Activated CD4-positive, CD25-positive, alpha-beta regulatory T cell treated with anti-CD3 and anti-CD28 coated beads, Interleukin-2, amount 50 U/mL, for 16 hours (primary cell): ENCODE measurements at regions not wholly inside any gene's neighbourhood (a gene's known extent, or its start where the extent isn't known, plus 50 kb on each side); places are given as distances from the start of the nearest gene placed in this dataset.

Experiments
- DNase-seq: peaks from one replicate; pipeline ENCODE4 v3.0.0-alpha.2; 2020; ENCODE audit warnings: low read depth, low spot score

DNA sequence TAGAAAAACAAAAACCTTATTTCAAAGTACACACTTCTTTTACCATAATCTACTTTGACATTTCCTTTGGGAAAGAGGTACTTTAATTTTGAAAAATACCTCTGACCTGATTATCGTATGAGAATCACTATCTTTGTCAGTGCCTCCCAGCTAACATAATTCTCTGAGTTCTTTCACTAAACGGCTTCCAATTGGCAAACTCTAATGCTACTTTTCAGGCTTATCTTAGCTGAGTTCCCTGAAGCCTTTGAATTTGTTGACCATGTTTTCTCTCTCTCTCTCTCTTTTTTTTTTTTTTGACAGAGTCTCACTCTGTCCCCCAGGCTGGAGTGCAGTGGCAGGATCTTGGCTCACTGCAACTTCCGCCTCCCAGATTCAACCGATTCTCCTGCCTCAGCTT lies 312.8 kb downstream of the ZPLD1 start:
- no peak for DNase-seq

GRCh38 chr3:102748646-102749045 lies 313.8 kb downstream of the ZPLD1 start:
- no peak for DNase-seq

DNA sequence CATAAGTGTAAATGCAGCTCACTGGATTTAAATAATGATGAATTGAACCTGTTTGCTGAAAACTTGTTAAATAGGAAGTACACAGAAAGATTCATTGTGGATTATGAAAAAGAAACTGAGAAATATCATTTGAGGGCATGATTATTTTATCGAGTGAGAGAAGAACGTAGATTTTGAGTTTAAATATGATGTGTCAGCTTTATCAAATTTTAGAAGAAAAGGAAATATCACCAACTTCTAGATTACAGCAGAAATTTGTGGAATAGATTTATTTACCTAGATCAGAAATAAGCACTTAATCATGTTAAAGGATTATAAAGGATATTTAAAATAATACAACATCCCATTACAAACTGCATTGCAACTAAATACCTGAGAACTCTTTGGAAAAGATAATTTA lies 315.5 kb downstream of the ZPLD1 start:
- no peak for DNase-seq

GRCh38 chr3:102753901-102754300 lies 319.1 kb downstream of the ZPLD1 start:
- no peak for DNase-seq

GRCh38 chr3:102756706-102757105 lies 321.9 kb downstream of the ZPLD1 start:
- DNase-seq = no peak

DNA sequence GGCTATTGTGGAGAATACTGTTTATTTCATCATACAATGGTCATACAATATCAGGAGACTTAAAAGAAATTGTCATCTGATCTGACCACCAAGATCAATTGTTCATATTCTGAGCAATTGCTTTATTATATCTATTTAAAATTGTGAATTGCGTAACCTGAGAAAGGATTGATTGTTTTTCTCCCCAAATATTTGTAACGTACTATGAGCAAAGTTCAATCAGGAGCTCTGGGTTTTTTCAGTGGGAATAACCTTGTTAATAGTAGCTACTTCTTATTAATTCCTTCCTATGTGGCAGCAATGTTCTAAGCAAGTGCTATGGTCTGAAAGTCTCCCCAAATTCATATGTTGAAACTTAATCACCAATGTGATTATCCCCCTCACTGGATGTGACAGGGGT lies 323.1 kb downstream of the ZPLD1 start:
- no peak for DNase-seq

DNA sequence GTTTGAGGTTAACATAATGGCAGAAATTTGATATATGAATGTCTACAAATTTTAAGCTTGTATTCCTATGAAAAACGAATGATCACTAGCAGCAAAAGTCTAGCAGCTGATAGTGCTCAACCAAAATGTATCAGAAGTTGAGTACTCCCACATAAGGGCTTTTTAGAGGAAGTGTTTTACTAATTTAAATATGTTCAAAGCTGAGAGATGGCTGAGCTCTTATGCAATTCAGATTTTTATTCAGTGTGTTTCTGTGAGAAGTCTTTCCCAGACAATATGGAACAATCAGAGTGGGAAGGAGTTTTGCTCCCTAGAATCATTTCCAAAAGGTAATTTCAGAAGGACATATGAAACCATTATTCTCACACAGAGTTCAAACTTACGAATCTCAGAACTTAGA lies 327.0 kb downstream of the ZPLD1 start:
- DNase-seq = no peak

GRCh38 chr3:102790747-102791325 lies 356.0 kb downstream of the ZPLD1 start:
- DNase-seq = no peak

GRCh38 chr3:102791641-102792589 lies 357.1 kb downstream of the ZPLD1 start:
- no peak for DNase-seq

GRCh38 chr3:102796804-102797203 lies 362.0 kb downstream of the ZPLD1 start:
- no peak for DNase-seq

DNA sequence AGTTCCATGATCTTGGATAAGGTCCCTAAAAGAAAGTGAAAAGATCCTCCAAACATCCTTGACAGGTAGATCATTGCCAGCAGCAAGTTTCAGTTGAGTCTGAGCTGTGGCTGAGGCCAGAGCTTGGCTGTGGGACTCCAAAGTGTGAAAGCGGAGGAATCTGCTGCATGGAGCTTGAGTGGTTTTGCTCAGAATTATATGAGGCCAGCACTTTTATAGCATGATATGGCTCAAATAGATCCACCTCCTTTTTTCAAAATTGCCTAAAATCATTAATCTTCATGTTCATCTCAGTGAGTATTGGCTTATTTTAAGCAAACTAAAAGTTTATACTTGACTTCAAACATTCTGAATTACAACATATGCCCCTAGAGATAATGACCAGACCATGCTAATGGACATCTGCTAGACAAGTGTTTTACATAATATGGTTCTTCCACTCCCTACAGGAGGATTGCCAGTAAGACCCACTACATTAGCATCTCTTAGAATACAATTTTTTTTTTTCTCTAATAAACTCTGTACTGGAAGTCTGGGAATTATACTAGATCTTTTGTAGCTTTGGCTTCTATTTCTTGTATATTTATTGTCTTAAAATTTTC lies 368.1 kb downstream of the ZPLD1 start:
- no peak for DNase-seq

DNA sequence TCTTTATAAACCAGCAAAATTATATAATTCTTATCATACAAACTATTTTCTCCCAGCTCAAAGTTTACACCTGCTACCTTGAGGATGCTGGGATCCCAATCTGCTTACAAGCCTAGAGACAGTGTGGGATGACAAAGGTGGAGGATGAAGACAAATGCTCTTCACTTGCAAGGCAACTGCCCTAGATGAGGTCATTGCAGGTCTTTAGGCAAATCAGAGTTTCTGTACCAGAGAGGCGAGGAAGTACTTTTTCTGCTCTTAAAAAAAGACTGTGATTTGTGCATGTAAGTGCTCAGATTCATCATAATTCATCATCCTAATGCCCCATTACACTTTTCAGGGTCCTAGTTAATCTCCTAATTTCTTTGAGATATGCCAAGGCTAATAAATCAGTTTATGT lies 376.1 kb downstream of the ZPLD1 start:
- DNase-seq = no peak

DNA sequence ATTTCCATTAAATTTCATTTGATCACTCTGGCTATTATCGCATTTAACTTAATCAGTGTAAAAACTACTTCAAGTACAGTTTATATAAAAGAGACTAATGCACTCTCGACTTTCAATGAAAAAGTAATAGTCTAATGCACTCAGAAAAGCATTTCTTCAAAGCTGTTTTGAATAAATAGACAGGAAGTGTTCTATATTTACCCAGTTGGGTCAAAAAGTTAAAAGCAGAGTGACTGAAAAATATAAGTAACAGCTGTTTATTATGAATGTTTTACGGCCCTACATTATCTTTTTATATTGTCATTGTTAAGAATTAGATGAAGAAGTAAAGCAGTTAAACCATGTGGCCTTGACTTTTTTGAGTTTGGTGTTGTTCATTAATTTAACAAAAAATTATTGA lies 391.8 kb downstream of the ZPLD1 start:
- no peak for DNase-seq

DNA sequence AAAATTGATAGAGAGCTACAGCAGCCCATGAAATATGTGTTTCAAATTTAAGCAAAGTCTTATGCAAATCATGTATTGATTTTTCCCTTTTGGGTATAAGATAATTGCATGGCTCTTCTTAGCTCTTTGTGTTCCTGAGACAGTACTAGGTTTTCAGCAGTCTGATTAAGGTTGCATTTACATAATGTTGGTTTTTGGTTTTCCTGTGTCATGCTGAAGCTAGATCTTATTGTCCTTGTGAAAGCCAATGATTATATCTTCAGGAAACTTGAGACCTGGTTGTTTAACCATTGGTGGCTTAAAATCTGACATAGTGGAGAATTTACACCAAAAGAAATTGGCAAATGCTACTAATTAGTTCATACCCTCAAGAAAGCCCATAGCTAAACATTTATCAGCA lies 392.6 kb downstream of the ZPLD1 start:
- DNase-seq = no peak

GRCh38 chr3:102830415-102830814 lies 395.6 kb downstream of the ZPLD1 start:
- no peak for DNase-seq

GRCh38 chr3:102841866-102842265 lies 407.1 kb downstream of the ZPLD1 start:
- no peak for DNase-seq

DNA sequence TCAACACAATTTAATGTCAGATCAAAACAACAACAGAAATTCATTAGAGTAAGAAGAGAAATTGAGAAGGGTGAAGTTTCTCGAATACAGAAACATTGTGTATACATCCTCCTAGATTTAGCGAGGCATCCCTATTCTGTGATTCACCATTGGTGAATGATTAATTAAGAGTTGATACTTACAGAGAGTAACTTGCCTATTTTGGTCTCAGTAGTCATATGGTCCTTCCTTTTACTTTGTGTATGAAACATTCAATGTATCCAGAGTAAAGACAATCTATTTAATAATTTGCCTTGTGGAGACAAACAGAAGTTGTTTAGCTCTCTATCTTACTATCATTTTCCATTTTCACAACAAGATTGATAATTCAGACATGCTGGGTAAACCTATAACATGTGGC lies 432.0 kb downstream of the ZPLD1 start:
- no peak for DNase-seq

GRCh38 chr3:102883515-102883914 lies 448.7 kb downstream of the ZPLD1 start:
- DNase-seq = no peak

- DNase-seq = no peak
These were observed 450.5 kb downstream of the ZPLD1 start for GRCh38 chr3:102885289-102885688.

- DNase-seq = no peak
These were observed 452.6 kb downstream of the ZPLD1 start for GRCh38 chr3:102887431-102887830.

GRCh38 chr3:102896851-102897621 lies 462.2 kb downstream of the ZPLD1 start:
- no peak for DNase-seq

GRCh38 chr3:102904629-102905028 lies 469.8 kb downstream of the ZPLD1 start:
- no peak for DNase-seq
